CD4-positive, alpha-beta T cell treated with Interleukin-10 for 1 hour (primary cell): ENCODE measurements at regions not wholly inside any gene's neighbourhood (a gene's known extent, or its start where the extent isn't known, plus 50 kb on each side); places are given as distances from the start of the nearest gene placed in this dataset.

Experiments
- DNase-seq: peaks from one replicate; pipeline ENCODE4 v3.0.0-alpha.2; 2020

DNA sequence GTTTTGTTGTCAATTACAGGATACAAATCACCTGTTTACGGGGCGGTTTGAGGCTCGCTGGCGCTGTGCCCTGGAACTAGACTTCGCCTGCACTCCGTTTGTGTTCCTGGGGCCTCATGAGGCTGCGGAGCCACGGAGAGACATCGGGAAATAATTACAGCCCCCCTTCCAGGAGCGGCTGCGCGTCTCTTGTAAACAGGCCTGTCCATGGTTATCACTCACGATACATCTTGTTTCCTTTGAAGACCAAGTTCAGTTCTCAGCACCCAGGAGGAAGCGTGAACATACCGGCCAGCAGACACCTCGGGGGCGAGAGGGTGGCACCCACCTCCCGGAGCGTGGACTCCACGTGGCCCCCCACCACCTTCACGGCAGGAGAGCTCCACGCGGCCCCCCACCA lies 297.1 kb upstream of the IRX4 start:
- DNase-seq: no peak

DNA sequence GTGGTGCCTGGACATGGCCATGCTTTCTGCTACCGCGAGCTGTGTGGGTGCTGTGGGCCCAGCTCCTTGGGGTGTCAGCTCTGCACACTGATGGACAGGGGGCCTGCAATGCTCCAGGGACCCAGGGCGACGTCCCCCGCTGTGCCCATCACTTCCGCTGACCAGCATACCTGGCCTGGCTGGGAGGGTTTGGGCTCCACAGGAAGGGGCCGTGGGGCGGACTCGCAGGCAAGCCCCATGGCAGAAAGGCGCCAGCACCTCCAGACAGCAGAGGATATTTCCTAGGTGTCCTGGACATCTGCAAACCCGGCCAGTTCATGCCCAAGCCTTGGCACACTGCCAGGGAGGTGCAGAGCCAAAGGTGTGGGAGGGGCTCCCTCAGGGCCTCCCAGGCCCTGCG lies 295.8 kb upstream of the IRX4 start:
- DNase-seq: no peak

DNA sequence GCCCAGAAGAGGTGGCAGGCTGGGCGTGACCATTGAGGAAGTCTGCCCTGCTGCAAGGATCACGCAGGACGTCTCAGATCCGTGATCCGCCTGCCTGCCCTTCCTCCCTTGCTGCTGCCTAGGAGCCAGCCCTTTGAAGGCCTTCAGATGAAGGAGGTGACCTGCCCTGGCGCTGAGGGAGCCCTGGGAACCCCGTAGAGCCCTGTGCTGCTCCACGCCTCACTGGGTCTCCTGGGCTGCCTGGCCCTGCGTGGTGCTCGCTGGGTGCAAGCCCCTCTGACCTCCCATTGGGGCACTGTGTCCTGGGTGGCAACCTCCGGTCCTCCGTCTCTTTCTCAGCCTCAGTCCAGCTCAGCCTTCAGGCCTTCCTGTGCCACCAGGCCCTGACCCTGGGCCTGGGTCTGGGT lies 295.3 kb upstream of the IRX4 start:
- DNase-seq: no peak

DNA sequence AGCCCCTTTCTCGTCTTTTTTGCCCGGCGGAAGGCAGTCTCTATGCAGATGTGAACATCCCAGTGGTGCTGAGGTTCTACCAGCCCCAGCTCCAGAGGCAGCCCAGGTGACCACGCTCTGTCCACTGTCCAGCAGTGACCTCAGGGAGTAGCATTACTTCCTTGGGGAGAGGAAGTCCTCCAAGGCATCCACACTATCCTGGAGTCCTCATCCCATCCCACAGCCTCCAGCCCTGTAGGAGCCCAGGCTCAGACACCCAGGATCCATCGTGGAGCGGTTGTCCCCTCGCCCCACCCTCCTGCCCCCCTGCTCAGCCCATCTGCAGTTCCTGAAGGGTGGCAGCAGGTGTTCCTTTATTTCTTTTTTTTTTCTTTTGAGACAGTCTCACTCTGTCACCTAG lies 294.5 kb upstream of the IRX4 start:
- DNase-seq: no peak

DNA sequence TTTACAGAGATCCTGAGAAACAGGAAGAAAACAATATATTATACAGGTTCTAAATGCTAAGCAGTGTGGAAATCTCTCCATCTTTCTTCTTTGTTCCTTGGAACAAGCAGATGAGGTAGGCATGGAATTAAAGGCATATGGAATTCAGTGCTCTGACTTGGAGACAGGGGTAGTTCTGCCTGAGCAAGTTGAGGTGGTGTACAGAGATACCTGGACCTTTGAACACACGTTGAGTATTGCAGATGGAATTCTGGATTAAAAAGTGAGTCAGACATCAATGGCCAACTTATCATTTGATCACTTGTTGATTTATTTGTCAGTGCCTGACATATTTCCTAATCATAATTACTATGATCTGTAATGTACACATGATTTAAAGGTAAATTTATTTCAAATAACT lies 293.9 kb upstream of the IRX4 start:
- no peak for DNase-seq

DNA sequence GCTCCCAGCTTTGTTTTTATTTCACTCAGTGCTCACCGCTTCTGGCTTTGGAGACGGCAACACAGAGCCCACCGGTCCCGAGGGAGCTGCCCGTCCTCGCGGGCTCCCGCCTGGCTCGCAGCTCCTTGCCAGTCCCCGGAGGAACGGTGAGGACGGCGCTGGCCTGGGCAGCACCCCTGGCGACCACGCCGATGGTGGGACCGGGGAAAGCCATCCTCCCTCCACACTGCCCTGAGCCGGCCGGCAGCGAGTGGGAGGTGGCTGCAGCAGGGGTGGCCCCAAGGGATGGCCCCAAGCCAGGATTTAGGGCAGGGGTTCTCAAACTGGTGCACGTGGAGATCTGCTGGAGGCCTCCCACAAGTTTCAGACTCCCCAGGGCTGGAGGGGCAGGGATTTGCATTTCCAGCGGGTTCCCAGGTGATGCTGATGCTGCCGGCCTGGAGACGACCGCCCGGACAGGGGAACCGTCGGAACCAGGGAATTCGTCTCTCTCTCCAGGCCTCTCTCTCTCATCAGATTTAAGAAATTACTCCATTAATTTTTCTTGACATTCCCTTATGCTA lies 293.2 kb upstream of the IRX4 start:
- no peak for DNase-seq

DNA sequence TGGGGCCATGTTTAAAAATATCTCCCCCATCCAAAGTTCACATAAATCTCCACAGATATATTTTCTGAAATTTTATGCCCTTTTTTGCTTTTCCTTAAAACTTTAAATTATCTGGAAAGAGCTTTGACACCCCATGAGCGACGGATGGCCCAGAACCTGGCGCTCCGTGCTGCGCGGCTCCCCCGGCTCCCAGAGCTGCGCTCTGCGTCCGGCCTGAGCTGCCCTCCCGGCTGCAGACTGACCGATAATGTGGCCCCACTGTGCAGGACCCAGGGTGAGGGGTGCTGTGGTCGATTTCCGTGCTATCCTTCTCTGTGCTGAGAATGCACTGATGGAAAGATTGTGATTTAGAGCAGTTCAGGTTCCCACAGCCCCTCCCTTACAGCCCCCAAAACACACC lies 292.3 kb upstream of the IRX4 start:
- no peak for DNase-seq

DNA sequence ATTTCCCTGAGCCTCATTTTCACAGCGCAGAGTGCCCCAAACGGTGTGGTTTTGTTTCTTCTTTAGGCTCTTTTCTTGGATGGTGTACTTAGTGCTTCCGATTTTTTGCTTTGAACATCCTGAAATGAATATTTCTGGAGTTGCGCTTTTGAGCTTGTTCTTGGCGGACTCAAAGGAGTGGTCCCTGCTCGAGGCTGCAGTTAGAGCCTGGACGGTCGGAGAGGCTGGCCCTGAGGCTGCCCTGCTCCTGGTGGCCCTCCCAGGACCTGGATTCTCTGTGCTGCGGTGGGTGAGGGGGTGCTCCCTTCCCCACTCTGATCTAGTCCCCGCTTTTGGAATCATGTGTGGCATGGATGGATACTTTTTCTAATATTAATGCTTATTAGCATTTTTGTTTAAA lies 291.8 kb upstream of the IRX4 start:
- DNase-seq: no peak

DNA sequence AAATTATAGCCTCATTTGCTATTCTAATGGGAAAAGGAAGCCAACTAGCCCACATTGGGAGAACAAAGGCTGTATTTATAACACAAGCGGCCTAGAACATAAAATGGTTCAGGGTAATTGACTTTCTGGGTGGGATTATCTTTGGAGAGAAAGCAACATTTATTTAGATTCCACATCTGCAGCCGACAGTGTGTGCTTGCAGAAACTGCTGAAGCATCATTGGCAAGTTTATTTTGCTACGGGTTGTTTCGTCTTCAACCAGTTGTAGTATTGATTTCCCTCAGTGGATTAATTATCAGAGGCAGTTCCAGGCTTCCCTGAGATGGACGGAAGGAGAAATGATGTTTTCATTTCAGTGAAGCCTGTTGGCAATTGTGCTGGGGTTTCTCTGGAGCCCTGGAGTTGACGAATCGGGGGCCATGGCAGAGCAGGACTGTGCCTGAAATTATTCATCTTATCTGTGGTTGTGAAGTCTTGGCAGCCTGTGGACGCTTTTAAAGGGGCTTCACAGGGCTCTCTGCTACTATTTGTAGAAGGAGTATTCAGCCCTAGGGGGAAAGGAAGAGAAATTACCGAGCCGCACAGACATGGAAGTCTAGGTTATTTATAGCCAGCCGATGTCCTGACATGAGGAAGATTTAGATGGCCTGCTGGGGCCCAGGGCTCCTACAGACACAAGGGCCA lies 290.6 kb upstream of the IRX4 start:
- no peak for DNase-seq

DNA sequence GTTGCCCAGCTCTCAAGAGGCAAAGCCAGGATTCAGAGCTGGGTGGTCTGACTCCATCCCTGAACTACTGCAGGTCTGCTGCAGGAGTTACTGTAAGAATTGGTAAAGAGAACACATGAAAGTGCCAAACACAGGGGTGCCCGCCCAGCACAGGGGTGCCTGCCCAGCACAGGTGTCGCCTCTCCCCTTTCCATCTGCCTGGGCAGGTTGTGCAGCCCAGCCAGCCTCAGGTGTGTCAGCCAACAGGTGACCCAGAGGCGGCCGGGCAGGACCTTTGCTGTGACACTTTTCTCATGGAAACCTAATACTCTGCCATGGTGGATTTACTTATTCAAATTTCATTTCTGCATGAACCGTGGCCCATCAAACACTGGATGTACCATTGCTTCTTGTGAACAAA lies 289.7 kb upstream of the IRX4 start:
- DNase-seq: no peak

DNA sequence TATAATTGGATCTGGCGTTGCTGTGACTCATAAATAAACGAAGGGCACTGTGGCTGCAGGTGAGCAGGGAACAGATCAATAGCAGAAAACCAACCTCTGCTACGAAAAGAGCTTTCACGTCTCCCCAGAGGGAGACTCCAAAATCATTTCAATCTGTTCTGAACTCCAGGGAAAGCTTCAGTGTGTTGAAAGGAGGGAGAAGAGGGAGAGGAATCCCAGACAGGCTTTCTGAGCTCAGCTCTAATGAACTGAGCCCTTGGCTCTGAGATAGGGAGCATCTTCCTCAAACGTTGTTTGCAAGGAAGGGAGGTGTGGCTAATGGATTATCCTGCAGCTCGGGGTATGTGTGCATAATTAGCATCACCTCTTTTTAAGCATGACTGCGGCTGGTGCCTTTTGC lies 288.0 kb upstream of the IRX4 start:
- DNase-seq: no peak

DNA sequence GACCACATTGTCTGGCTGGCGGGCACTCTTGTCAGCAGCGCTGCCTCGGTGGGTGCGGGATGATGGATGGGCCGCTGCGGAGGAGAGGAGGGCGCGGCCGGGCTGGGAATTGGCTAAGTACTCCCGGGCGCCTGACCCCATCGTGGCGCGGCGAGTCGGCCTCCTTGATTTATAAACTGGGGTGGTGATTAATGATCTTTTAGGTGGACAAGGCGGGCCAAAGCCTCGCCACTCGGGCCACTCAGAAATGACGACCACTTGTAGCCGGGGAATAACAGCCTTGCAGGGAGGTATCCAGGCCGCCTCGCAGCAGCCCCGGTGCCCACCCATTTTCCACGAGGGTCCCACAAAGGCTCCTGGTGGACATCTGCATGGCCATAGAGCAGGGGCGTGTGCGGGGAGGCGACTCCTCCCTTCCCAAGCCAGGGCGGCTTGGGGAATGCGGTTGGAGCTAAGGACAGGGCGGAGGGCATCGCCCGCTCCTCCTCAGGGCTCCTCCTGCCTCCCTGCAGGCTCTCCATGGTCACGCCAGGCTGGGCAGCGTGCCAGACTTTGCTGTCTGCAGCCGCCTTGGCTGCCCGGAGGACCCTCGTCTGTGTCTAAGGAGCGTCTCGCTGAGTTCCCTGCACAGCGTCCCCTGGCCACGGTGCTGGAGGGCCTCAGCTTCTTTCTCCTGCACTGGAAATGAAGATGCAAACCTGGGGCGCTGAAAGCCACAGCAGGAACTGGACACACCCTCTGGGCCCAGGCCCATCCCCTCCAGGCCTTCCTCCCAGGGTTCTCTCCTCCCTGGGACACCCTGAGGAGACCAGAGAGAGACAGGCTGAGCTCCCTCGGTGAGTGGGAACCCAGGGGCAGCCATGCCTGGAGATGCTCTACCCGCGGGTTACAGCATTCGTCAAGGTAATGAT lies 287.4 kb upstream of the IRX4 start:
- no peak for DNase-seq

DNA sequence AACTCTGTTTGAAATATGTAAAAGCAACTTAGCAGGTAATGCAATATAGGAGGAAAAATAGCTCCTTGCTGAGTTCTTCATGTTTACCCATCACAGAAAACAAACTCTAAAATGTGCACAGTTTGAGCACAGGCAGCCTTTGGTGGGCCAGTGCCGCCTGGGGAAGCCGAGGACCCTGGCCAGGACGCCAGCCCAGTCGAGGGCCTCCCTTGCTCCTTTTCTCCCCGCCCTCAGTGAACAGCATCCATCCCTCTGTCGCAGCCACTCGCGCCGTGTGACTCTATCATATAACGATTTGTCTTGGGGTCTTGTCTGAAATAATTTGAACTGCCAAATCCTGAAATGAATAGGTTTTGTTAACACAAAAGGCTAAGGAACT lies 286.7 kb upstream of the IRX4 start:
- DNase-seq: no peak

DNA sequence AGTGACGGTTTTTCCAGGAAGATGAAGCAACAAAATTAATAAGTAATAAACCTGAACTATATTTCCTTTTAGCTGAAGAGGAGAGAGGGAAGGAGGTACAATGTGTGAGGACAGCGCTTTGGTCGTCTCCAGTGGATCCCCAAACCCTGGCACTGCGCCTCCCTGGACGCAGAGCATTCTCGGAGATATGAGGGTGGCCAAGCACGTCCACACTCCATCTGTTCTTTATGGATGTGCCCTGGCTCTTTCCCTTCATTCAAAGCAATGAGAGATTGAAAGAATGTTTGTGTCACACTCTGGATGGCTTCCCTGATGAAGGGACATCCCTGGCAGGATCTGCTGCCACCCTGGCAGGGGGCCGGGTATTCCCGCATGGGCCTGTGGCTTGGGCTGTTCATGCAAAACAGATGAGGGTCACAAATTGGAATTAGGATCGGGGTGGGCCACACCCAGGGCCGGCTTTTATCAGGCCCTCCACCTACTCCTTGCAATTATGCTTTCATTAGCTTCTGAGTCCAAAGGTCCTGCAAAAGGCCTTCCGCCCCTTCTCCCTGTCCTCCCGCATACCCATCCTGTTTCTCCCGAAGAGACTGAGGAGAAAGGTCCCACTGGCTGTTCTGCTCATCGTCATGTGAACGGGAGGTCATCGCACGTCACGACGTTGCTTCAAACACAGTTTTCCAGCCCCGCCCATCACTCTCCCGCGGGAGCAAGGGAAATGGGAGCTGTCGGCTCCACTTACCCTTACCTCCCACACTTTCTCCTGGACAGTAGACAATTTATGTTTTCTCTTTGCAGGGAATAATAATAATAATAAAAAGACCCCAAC lies 286.1 kb upstream of the IRX4 start:
- DNase-seq: no peak

DNA sequence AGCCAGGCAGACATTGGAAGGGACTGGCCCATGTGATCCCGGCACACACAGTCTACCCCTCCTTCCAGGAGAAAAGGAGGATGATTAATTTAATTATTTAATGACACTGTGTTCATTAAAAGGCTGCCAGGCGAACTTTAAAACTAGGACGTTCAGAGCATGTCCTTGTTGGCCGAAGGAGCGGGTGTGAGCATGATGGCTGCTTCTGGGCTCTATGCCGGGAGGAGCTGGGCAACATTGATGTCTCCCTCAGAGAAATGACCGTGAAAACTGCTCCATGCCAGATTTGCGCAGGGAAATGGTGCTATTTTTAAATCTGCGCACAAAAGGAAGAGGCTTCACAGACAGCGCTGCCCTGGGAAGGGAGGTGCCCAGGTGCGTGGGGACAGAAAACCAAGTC lies 284.9 kb upstream of the IRX4 start:
- DNase-seq: no peak

DNA sequence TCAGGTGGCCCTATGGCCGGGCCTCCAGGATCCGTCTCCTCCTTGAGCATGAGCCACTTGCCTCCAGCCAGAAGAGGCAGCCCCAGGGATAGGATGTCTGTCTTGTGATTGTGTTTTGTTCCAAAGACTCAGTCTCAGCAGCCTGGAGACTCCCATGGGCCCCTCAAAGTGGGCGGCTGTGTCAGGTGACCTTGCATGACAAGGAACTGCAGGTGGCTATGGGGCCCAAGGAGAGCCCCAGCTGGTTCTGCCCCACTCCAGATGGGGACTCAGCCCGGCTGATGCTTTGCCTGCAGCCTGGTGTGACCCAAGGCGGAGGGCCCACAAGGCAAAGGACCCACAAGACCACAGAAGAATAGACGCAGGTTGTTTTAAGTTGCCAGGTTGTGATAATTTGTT lies 284.3 kb upstream of the IRX4 start:
- DNase-seq: no peak

DNA sequence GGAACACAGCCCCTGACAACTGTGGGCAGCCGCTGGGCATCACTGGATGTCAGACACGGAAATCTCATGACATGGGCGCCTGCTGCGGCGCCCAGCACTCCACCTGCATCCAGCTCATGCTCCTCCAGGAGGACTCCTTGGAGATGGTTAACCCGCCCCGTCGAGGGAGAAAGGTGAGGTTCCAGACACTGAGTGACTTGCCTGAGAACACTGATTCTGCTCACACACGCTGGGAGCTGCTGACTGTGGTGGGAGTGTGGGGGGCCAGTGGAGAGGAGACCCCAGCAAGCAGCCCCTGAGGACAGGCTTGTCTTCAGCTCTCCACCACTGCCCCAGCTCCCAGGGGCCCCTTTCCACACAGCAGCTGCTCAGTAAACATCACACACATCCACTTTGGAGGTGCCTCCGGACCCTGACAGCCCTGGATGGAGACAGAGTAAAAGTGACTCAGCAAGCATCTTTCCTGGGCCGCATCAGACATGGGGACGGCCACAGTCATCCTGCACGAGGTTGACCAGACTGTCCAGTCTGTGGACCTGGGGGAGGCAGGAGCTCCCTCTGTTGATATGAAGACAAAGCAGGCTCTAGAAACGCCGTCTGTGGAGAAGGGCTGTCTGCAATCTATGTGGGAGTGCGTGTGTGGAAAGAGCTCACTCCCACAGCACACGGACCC lies 283.7 kb upstream of the IRX4 start:
- no peak for DNase-seq

DNA sequence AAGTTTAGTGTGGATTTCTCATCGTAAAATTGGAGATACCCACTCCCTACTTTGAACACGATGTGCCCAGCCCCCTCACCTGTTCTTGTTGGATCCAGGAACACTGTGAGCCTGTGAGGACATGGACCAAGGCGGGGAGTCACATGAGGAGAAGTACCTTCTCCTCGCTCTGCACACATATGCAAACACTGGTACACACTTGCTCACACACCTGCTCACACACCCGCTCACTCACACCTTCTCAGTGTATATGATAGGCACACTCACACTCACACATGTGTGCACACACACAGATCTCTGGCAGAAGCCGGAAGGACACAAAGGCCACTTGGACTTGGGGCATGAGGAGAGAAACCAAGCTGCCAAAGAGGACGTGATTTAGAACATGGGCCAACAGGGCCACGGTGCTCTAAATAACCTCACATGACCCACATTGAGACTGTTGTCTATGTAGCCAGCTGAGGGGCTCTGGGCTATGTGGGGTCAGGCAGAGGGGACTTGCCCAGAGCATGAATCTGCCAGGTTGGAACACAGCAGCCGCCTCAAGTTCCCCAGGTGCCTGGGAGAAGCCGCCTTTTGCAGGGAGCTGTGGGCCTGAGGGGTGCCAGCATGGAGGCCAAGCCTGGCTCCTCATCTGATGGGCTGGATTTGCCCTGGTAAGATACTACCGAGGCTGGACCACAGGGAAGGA lies 283.0 kb upstream of the IRX4 start:
- DNase-seq: no peak

DNA sequence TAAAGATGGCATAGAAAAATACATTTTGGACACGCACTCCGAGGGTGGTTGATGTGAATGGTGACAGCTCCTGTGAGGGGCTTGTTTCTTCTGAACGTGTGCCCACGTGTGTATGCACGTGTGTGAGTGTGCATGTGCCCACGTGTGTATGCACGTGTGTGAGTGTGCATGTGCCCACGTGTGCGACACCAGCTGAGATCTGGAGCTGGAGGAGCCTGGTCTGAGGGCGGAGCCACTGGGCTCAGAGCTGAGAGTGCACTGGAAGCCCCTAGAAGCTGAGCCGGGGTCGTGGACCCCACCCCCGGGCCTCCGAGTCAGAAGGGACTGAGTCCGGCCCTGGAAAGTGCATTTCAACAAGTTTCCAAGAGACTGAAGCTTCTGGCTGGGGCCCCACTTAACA lies 282.5 kb upstream of the IRX4 start:
- DNase-seq: no peak

DNA sequence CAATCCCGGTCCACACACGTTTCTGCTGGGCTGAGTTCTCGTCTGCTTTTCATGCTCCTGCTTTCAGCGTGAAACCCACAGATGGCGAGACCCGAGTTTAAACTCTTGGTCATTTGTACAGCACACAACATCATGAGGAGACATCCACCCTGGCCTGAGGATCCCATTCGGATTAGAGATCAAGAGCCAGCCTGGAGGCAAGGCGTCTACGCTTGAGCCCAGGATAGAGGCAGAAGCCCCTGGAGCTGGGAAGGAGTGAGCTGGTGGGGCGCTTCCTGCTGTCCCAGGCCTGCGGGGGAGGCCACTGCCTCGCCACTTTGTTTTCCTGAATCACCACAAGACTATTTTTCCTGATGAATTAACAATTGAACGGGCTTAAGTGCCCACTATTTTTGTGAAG lies 281.9 kb upstream of the IRX4 start:
- DNase-seq: no peak

DNA sequence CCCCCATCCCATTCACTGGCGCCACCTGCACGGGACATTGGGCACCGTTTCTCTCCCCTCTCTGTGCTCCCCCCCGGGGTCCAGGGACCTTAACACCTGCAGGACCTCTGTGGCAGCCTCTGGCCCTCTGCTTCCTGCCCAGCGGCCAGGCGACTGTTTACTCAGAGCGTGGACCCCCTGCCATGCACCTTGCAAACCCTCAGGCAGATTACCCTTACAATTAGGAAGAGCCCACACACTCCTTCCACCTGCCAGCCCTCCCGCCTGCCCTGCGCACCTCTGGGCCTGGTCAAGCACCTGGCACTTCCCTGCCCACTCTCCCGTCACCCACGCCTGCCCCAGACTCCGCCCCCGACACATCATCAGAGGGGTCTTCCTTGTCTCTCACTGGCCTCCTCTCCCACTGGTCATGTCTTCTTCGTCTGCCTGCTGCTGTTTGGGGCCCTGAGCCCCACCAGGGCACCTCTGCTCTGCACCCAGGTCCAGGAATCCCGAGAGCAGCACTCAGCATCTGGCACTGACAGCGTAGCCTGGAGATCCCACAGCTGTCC lies 281.3 kb upstream of the IRX4 start:
- no peak for DNase-seq
